ENCODE measurements at regions not wholly inside any gene's neighbourhood (a gene's known extent, or its start where the extent isn't known, plus 50 kb on each side); places are given as distances from the start of the nearest gene placed in this dataset.

DNA sequence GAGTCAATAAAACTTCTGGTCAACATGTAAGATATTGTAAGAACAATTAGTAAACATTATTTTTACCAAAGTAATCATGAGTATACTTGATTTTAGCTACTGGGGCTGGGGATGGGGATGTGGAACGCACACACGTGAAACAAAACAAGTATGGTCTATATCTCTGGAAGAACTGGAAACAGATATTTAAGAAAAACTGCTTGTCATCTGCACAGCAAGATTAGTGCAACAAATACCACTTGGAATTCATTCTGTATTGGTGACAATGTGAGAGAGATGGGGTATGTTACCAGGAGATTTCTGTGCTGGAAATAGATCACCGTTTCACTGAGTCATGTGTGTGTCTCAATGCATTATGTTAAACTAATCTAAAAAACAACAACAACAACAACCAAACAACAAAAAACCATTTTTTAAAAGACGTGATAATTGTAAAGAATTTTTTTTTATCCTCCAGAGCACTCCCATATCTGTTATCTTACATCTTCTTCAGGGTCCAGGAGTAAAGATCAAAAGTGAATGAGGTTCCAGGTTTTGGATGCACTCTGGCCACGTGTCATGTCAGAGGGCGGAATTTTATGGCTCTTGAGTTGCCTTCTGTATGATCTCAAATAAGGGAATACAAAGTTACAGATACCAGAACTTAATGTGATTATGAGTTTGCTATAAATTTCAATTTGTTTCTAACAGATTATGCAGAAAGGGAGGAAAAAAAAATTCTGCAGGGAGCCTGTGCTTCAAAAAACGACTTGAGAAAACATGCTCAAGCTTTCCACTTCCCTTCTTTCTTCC, 153.0 kb downstream of the BBOX1 start:
- DNase-seq (ENCODE audit: low spot score): no peak

DNA sequence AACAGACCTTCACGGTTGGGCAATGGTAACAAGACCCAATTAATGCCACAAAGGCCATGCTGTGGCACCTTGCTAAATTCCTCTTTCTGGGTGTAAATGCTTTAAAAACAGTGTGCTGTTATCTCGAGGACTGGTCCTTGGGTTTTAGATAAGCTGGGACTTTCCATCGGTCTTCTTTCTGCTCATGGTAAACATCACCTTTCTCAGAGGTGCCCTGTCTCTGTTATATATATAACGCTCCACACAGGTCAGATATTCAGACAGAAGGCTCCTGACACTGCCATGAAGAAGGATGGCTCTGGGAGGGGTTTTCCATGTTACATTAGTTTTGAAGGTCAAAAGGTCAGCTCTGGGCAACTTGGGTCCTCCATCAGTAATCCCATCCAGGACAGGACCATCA, 151.6 kb downstream of the BBOX1 start:
- DNase-seq (ENCODE audit: low spot score): no peak

DNA sequence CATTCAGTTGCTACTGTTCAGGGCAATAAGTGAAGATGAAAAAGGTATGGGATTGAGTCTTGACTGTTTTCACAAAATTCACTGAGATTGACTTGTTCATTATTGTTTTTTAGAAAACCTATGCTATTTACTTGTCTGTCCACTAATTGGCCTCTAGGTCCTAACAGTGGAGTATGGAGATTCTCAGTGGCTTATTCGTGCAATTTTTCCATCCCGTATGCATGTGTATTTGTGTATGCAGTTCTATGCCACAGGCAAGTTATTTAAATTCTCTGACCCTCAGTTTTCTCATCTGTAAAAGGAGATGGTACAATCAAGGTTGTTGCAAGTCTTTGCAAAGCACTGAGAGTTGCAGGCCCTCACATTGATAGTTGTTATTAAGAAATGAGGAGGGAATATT, 151.0 kb downstream of the BBOX1 start:
- no peak for DNase-seq (ENCODE audit: low spot score)

DNA sequence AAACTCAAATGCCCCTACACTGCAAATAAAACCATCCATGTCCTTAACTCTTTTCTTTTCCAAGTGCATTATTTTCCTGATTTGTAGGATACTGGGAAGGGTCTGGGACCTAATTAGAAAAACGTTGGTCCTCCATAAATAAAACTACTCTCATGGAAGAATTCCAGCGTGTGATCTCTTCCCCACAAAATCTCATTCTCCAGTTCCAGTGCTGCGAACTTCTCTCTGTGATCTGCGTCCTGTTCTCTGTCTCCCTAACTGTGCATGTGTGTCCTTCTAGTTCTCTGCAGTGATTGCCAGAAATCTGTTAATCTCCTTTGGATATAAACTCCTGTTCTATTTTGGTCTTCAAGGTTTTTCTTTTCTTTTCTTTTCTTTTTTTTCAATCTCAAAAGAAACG, 148.1 kb downstream of the BBOX1 start:
- DNase-seq (ENCODE audit: low spot score): no peak

DNA sequence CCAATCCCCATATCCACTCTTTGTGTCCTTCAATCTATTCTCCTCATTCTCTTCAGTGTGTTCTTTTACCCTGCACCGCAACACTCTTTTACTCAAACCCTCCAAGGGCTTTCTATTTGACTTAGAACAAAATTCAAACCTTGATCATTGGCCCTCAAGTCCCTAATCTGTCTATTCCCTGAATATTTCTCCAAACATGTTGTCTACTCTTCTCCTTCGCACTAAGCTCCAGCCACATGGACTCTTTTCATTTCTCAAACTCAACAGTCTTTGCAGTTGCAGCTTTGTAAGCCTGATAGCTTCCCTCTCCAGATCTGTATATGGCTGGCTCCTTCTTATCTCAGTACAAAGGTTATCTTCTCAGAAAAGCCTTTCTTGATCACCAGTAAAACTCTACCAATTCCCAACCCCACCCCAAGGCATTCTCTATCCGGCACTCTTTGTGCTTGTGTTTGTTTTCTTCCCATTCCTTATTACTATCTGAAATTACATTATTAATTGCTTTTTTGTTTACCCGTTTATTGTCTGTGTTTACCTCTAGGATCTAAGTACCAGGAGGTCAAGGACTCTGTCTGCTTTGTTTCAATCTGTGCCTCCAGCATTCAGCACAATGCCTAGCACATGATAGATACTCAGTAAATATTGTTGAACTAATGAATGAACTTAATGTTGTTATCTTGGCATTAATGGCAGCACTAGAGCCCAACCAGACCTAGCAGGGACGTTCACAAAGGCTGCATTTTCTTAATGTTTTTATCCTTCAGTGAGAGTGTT, 147.4 kb downstream of the BBOX1 start:
- DNase-seq (ENCODE audit: low spot score): no peak

DNA sequence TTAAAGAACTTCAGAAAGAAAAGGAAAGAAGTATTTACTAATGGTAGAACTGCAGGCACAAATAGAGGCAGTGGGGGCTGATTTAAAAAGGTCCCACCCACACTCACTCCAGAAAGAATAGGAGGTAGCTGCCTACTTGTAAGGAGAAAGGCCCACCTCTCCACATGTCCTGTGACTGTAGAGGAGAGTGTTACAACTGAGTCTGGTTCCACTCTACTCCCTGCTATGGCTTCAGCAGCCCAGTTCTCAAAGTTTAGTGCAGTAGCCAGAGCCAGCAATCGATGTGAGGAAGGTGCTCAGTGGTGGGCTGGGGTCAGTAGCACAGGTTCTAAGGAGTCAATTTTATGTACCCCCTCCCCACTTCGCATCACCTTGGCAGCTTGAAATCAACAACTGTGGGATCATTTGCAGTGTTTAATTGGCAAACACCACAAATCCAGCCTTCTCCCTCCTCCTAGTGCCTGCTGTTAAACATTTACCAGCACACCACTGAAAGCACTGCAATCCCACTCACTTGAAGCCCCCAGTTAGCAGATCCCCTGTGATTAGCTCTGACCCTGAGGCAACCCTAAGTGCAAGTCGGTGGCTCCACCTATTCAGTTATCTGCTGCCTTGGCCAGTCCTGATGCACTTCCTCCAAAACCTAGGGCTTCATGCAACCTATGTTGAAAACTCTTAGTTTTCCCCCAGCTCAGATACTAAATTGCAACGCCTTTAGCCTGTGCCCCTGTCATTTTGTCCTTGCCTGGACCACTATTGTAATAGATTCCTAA, 146.6 kb downstream of the BBOX1 start:
- no peak for DNase-seq (ENCODE audit: low spot score)

DNA sequence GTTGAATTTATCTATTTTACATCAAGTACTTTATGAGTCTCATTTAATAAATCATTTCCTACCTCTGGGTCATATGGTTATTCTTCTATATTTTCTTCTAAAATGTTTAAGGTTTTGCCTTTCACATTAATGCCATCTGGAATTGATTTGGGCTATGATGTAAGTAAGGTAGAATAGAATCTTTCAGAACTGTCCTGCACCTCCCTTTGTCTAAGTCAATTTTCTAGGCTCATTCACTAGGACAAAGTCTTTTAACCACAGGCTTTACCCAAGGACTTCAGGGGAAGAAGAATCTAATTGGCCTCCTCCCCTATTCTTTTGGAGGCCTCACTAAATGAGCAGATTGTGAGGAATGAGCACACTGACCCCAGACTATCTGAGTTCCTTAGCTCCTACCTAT, 146.0 kb downstream of the BBOX1 start:
- no peak for DNase-seq (ENCODE audit: low spot score)

DNA sequence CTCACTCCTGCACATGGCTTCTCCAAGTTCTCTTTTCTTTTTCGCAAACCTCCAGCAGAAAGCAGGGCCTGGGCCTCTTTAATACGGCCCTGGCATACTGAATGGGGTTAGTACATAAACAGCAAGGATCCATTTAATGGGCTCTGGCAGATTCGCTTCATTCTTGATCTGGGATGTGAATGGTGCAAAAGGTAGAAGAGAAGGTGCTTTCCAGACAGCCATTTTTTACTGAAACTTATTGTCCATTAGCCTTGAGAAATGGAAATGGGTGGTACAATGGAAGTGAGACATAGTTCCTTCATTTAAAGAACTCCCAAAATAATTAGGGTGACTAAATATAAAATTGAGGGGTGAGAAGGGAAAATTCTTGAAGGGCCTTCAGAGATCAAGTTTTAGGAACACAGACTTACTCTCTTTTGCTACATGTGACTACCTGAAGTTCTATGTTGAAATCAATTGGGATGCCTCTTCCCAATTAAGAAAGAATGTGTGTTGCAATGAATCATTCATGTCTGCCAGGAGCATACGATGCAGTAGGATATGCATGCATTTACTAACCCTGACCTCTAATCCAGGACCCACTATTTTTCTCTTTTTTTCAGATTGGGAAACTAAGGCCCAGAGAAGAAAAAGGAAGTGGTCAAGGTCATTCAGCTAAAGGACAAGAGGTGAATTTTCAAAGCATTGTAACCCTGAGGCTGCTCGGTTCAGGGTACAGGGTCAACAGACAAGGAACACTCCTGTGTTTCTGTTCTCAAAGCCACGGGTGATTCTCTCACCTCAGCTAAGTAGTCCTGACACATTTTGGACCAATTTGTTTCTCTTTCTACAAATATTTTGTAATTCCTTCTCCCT, 144.1 kb downstream of the BBOX1 start:
- no peak for DNase-seq (ENCODE audit: low spot score)

DNA sequence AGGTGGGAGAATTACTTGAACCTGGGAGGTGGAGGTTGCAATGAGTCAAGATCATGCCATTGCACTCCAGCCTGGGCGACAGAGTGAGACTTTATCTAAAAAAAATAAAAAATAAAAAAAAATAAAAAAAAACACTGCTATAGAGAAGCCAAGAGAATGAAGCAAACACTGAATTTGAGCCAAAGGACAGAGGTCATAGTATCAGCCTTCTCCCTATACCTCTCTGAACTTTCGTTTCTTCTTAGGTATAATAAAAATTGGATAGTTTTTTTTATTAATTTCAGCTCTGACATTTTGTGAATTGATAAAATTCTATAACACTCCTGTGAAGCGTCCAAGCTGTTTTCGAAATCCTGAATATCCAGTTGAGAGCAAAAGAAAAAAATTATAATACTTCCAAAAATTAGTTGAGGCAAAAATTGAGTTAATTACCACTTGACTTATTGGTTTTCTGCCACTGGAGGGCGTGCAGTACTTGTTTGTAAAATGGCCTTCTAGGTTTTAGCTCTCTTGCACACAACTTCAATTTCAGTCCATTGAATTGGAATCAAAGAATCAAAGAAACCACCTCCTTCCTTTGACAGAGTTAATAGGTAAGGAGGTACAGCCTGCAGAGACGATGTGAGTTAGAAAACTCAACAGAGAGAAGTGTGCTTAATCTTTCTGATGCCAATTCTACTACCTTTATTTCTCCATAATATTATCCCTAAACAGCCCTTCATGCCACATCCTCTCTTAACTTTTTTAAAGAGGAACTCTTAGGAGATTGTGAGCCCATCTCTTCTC, 143.2 kb downstream of the BBOX1 start:
- peak; percentile 55 for DNase-seq (ENCODE audit: low spot score)

DNA sequence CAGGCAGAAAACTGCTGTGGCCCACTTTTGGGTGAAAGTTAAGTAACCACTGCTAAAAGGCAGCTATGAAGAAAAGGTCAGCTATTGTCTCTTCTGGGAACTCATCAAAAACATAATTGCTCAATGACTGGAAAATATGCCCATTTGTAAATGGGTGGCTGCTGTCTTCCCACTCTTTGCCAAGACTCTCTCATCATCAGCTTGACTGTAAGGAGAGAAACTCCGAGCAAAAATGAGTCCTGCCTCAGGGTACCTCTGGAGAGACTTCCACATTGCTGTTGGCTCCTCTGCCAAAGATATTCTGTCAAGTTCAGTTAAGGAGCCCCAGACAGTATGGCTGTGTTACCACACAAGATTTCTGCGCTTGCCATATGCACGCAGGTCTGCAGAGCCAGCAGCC, 138.7 kb downstream of the BBOX1 start:
- no peak for DNase-seq (ENCODE audit: low spot score)

DNA sequence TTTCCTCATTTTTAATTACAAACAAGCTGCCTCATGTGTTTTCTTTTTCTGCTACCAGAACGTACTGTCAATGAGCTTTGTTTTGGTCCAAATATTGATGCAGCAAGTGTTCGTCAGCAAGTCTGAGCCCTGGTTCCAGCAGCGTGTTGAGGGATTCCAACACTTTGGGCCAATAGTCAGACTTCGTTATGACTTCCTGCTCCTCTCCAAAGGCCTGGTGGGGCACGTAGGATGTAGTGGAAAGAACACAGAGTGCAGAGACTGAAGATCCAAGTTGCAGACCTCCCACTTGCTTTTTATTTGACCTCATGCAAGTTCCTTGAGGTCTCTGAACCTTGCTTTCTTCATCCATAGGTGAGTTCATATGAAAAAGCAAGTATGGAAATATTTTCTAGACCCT, 138.2 kb downstream of the BBOX1 start:
- no peak for DNase-seq (ENCODE audit: low spot score)

Data from AG20443 (cell line).